Amygdala (tissue), 56 donors: ENCODE measurements at regions not wholly inside any gene's neighbourhood (a gene's known extent, or its start where the extent isn't known, plus 50 kb on each side); places are given as distances from the start of the nearest gene placed in this dataset.
"Not testable (repeated sequence)": the region's sequence is repeated elsewhere in the genome, so short reads cannot be mapped to it uniquely, and the experiment has no call there.

ENCODE experiments used
- DNase-seq, 56 donors: peaks; one replicate each; lab custom pipeline; 2025; lab: John Stamatoyannopoulos, UW

- no peak for DNase-seq
Observed at GRCh38 chrX:53883196-53883595, 161.1 kb downstream of the PHF8 start.

- DNase-seq, result no peak
Observed at GRCh38 chrX:53882331-53882730, 161.9 kb downstream of the PHF8 start.

- DNase-seq, result not testable (repeated sequence)
Observed at GRCh38 chrX:53880786-53881185, 163.5 kb downstream of the PHF8 start.

GRCh38 chrX:53859890-53860289 lies 173.4 kb upstream of the HUWE1 start:
- DNase-seq, result no peak

- no peak for DNase-seq
Observed at GRCh38 chrX:53831662-53832635, 145.4 kb upstream of the HUWE1 start.

- no peak for DNase-seq
Observed at GRCh38 chrX:53824686-53825085, 138.2 kb upstream of the HUWE1 start.

- DNase-seq, result not testable (repeated sequence)
Observed at GRCh38 chrX:53818115-53818514, 131.6 kb upstream of the HUWE1 start.

GRCh38 chrX:53817548-53817947 lies 131.0 kb upstream of the HUWE1 start:
- DNase-seq, result no peak

- DNase-seq, result no peak
Observed at GRCh38 chrX:53813670-53814440, 127.3 kb upstream of the HUWE1 start.

- no peak for DNase-seq
Observed at GRCh38 chrX:53798281-53798680, 111.8 kb upstream of the HUWE1 start.

GRCh38 chrX:53795576-53795975 lies 109.1 kb upstream of the HUWE1 start:
- DNase-seq, result peak in 6 of 56 donors; percentile 0 to 4 (median 2)

- DNase-seq, result no peak
Observed at GRCh38 chrX:53794181-53794580, 107.7 kb upstream of the HUWE1 start.

- no peak for DNase-seq
Observed at GRCh38 chrX:53768865-53769264, 82.3 kb upstream of the HUWE1 start.

GRCh38 chrX:53768451-53768850 lies 81.9 kb upstream of the HUWE1 start:
- no peak for DNase-seq

GRCh38 chrX:53767544-53767943 lies 81.0 kb upstream of the HUWE1 start:
- DNase-seq, result no peak

GRCh38 chrX:53757181-53757580 lies 70.7 kb upstream of the HUWE1 start:
- DNase-seq, result not testable (repeated sequence)

GRCh38 chrX:53746718-53747117 lies 60.2 kb upstream of the HUWE1 start:
- DNase-seq, result no peak

- no peak for DNase-seq
Observed at GRCh38 chrX:53743244-53743643, 56.7 kb upstream of the HUWE1 start.

- DNase-seq, result no peak
Observed at GRCh38 chrX:53738370-53738906, 51.9 kb upstream of the HUWE1 start.
